GM23338 (cell line): ENCODE measurements at regions not wholly inside any gene's neighbourhood (a gene's known extent, or its start where the extent isn't known, plus 50 kb on each side); places are given as distances from the start of the nearest gene placed in this dataset.

Experiments used
- ATAC-seq: fragments of 200-7000 bp; cut with Tn5 transposase; 3 replicates; pipeline ENCODE4 v1.9.1; 2020
- DNase-seq: peaks from one replicate; pipeline ENCODE4 v3.0.0-alpha.2; 2015; ENCODE audit warnings: low spot score
- H2AFZ ChIP-seq: fragments of 200-600 bp; sonication (generic); 2 replicates; pipeline ENCODE4 v1.8.0; 2016; ENCODE audit warnings: antibody characterized with exemption, mild to moderate bottlenecking, moderate library complexity
- H3F3A ChIP-seq: fragments of 200-600 bp; sonication (generic); replicated peaks from 2 replicates; pipeline ENCODE4 v1.8.0; 2017; ENCODE audit warnings: antibody characterized with exemption, mixed run types, low read depth
- H3K27ac ChIP-seq: fragments of 200-600 bp; sonication (generic); 2 replicates; pipeline ENCODE4 v1.6.1; 2016; ENCODE audit warnings: low read depth
- H3K27me3 ChIP-seq: fragments of 200-600 bp; sonication (generic); 2 replicates; pipeline ENCODE4 v1.8.0; 2016; ENCODE audit warnings: mild to moderate bottlenecking, mixed run types, moderate library complexity; ENCODE audit not compliant: insufficient read depth
- H3K36me3 ChIP-seq: fragments of 200-600 bp; sonication (generic); 2 replicates; pipeline ENCODE4 v1.8.0; 2016; ENCODE audit warnings: mild to moderate bottlenecking; ENCODE audit not compliant: insufficient read depth
- H3K4me1 ChIP-seq: fragments of 200-600 bp; sonication (generic); 2 replicates; pipeline ENCODE4 v1.8.0; 2016; ENCODE audit warnings: mild to moderate bottlenecking, moderate library complexity; ENCODE audit not compliant: insufficient read depth
- H3K4me2 ChIP-seq: fragments of 200-600 bp; sonication (generic); 2 replicates; pipeline ENCODE4 v1.7.1; 2017; ENCODE audit warnings: mixed run types
- H3K4me3 ChIP-seq: fragments of 200-600 bp; sonication (generic); 2 replicates; pipeline ENCODE4 v1.6.1; 2016; ENCODE audit warnings: mixed run types
- H3K79me2 ChIP-seq: fragments of 200-600 bp; sonication (generic); replicated peaks from 2 replicates; pipeline ENCODE4 v1.8.0; 2017; ENCODE audit warnings: mild to moderate bottlenecking; ENCODE audit not compliant: insufficient read depth
- H3K9me2 ChIP-seq: fragments of 200-600 bp; sonication (generic); 2 replicates; pipeline ENCODE4 v1.8.0; 2017; ENCODE audit not compliant: insufficient read depth
- H4K20me1 ChIP-seq: fragments of 200-600 bp; sonication (generic); replicated peaks from 2 replicates; pipeline ENCODE4 v1.8.0; 2017; ENCODE audit warnings: mild to moderate bottlenecking; ENCODE audit not compliant: insufficient read depth
- H3K27ac Mint-ChIP-seq: 2 replicates; pipeline ENCODE4 v1.8.0; 2020; ENCODE audit warnings: inconsistent platforms, mild to moderate bottlenecking, moderate library complexity, mixed read lengths
- H3K27me3 Mint-ChIP-seq: 3 replicates; pipeline ENCODE4 v1.8.0; 2022; ENCODE audit warnings: low read depth, mild to moderate bottlenecking, moderate library complexity, mixed read lengths, inconsistent platforms; ENCODE audit not compliant: insufficient read depth, poor library complexity
- H3K36me3 Mint-ChIP-seq: 3 replicates; pipeline ENCODE4 v1.8.0; 2021; ENCODE audit warnings: low read depth, mild to moderate bottlenecking, inconsistent platforms, moderate library complexity, mixed read lengths
- H3K4me1 Mint-ChIP-seq: 3 replicates; pipeline ENCODE4 v1.8.0; 2020; ENCODE audit warnings: mild to moderate bottlenecking, inconsistent platforms, mixed read lengths
- H3K4me3 Mint-ChIP-seq: 3 replicates; pipeline ENCODE4 v1.8.0; 2021; ENCODE audit warnings: moderate library complexity, mild to moderate bottlenecking, inconsistent platforms, mixed read lengths
- H3K9me3 Mint-ChIP-seq: 3 replicates; pipeline ENCODE4 v1.8.0; 2020; ENCODE audit warnings: moderate library complexity, mild to moderate bottlenecking, inconsistent platforms, mixed read lengths
- CREB1 ChIP-seq: fragments of 250-450 bp; sonication (Bioruptor Pico); IDR thresholded peaks from 2 replicates; pipeline ENCODE4 v1.5.0; 2020; ENCODE audit warnings: low read depth, mild to moderate bottlenecking, moderate library complexity
- CTCF ChIP-seq, 2 experiments: fragments of 200-600 bp in 1 of 2; sonication (generic) in 1 of 2; conservative IDR thresholded peaks; 2 replicates each; pipeline versions ENCODE4 v1.5.1 to v1.6.1; 2016 to 2017; ENCODE audit warnings: antibody characterized with exemption in 2 of 2, low read depth in 2 of 2, mild to moderate bottlenecking in 2 of 2, moderate library complexity in 1 of 2
- EZH2 ChIP-seq: fragments of 200-600 bp; sonication (generic); IDR thresholded peaks from one replicate; pipeline ENCODE4 v1.8.0; 2017; ENCODE audit warnings: antibody characterized with exemption, mild to moderate bottlenecking, low read depth; ENCODE audit not compliant: unreplicated experiment
- EZH2phosphoT487 ChIP-seq: fragments of 200-600 bp; sonication (generic); IDR thresholded peaks from one replicate; pipeline ENCODE4 v1.8.1; 2018; ENCODE audit warnings: antibody characterized with exemption; ENCODE audit not compliant: unreplicated experiment
- JUNB ChIP-seq: IDR thresholded peaks from one replicate; pipeline ENCODE4 v1.6.1; 2016; ENCODE audit warnings: antibody characterized with exemption; ENCODE audit not compliant: unreplicated experiment
- NANOG ChIP-seq: IDR thresholded peaks from 2 replicates; pipeline ENCODE4 v1.6.1; 2016; ENCODE audit warnings: antibody characterized with exemption, borderline replicate concordance
- POLR2AphosphoS5 ChIP-seq: IDR thresholded peaks from 2 replicates; pipeline ENCODE4 v1.6.1; 2016; ENCODE audit warnings: antibody characterized with exemption, low read depth
- REST ChIP-seq: IDR thresholded peaks from one replicate; pipeline ENCODE4 v1.6.1; 2018; ENCODE audit warnings: antibody characterized with exemption; ENCODE audit not compliant: unreplicated experiment
- STAT1 ChIP-seq: IDR thresholded peaks from one replicate; pipeline ENCODE4 v1.6.1; 2016; ENCODE audit warnings: antibody characterized with exemption; ENCODE audit not compliant: unreplicated experiment
- ZNF114 ChIP-seq: fragments of 250-450 bp; sonication (Bioruptor Pico); IDR thresholded peaks from 2 replicates; pipeline ENCODE4 v1.5.0; 2020; ENCODE audit warnings: mild to moderate bottlenecking, moderate library complexity
- ZNF331 ChIP-seq: fragments of 250-450 bp; sonication (Bioruptor Pico); IDR thresholded peaks from 2 replicates; pipeline ENCODE4 v1.5.0; 2020; ENCODE audit warnings: low read depth, mild to moderate bottlenecking, moderate library complexity
- ZNF462 ChIP-seq: fragments of 250-450 bp; sonication (Bioruptor Pico); IDR thresholded peaks from 2 replicates; pipeline ENCODE4 v1.5.0; 2020; ENCODE audit warnings: mild to moderate bottlenecking, moderate library complexity

- no peak for TF ChIP-seq REST
- TF ChIP-seq STAT1, result no peak
- no peak for TF ChIP-seq CTCF (conservative IDR thresholded peaks at IDR 0.05; ENCODE audit: low read depth in 2 of 2)
- TF ChIP-seq EZH2phosphoT487, result no peak
- no peak for TF ChIP-seq JUNB
- TF ChIP-seq EZH2, result no peak
- TF ChIP-seq NANOG, result no peak
- TF ChIP-seq CREB1, result no peak
- no peak for TF ChIP-seq ZNF331 (CRISPR knock-in tag)
Observed at GRCh38 chr2:12027136-12027535, 280.7 kb downstream of the LPIN1 start (continued).

GRCh38 chr2:12031866-12032265 lies 285.4 kb downstream of the LPIN1 start:
- Mint-ChIP-seq H3K36me3 (no peaks in the 10 kb centered on the region), H3K27me3 (peaks cover 8% of the 10 kb centered on the region), H3K4me1 (peaks cover 2% of the 10 kb centered on the region; the same call in 1 of the 3 replicates), H3K27ac (no peak overlapping the region), H3K9me3 (no peaks in the 10 kb centered on the region; the same call in 2 of the 3 replicates), H3K4me3 (no peak overlapping the region)
- H3K4me1 ChIP-seq, result no peaks in the 10 kb centered on the region
- H3K79me2 ChIP-seq, result no peaks in the 10 kb centered on the region
- no peaks in the 10 kb centered on the region for H4K20me1 ChIP-seq
- H3K9me2 ChIP-seq, result peaks cover 12% of the 10 kb centered on the region
- no peak overlapping the region for H2AFZ ChIP-seq
- H3K36me3 ChIP-seq, result no peaks in the 10 kb centered on the region
- H3K4me2 ChIP-seq, result no peak overlapping the region
- no peak overlapping the region for H3K4me3 ChIP-seq
- ATAC-seq (no peak), DNase-seq (no peak)
- H3K27me3 ChIP-seq, result no peaks in the 10 kb centered on the region
- H3K27ac ChIP-seq, result no peak overlapping the region
- no peaks in the 10 kb centered on the region for H3F3A ChIP-seq
- no peak for TF ChIP-seq POLR2AphosphoS5
- no peak for TF ChIP-seq ZNF114 (CRISPR knock-in tag)
- no peak for TF ChIP-seq EZH2phosphoT487
- no peak for TF ChIP-seq ZNF462 (CRISPR knock-in tag)
- TF ChIP-seq EZH2, result no peak
